Prostate gland (tissue), 2 donors: ENCODE measurements at regions not wholly inside any gene's neighbourhood (a gene's known extent, or its start where the extent isn't known, plus 50 kb on each side); places are given as distances from the start of the nearest gene placed in this dataset.

Source experiments
- DNase-seq: peaks from one replicate; pipeline ENCODE4 v3.0.0-alpha.2; 2019; ENCODE audit warnings: low spot score
- H3K27ac ChIP-seq, 2 donors: fragments of 200-600 bp; sonication (generic); 2 replicates each; pipeline ENCODE4 v1.5.1; 2017 to 2019
- H3K27me3 ChIP-seq: fragments of 200-600 bp; sonication (generic); replicated peaks from 2 replicates; pipeline ENCODE4 v1.5.1; 2019; ENCODE audit not compliant: insufficient read depth
- H3K36me3 ChIP-seq, 2 donors: fragments of 200-600 bp; sonication (generic); 1 replicate in 1 of 2; 2 replicates in 1 of 2; pipeline versions ENCODE4 v1.5.1 to v1.8.1; 2017 to 2019
- H3K4me1 ChIP-seq: fragments of 200-600 bp; sonication (generic); replicated peaks from 2 replicates; pipeline ENCODE4 v1.5.1; 2019
- H3K4me3 ChIP-seq, 2 donors: fragments of 200-600 bp; sonication (generic); 2 replicates each; pipeline ENCODE4 v1.5.1; 2017 to 2019
- H3K9me3 ChIP-seq: fragments of 200-600 bp; sonication (generic); 2 replicates; pipeline ENCODE4 v1.5.1; 2017
- POLR2A ChIP-seq: fragments of 450-650 bp; IDR thresholded peaks from one replicate; pipeline ENCODE4 v1.6.1; 2016; ENCODE audit warnings: antibody characterized with exemption, mild to moderate bottlenecking
- POLR2AphosphoS5 ChIP-seq: sonication (generic); formaldehyde crosslinking; IDR thresholded peaks from one replicate; pipeline ENCODE4 v1.6.1; 2017; ENCODE audit warnings: antibody characterized with exemption
- WGBS: methylation state at CpG from one replicate; pipeline ENCODE4 v1.1.5; 2018; 5-methylcytosine and 5-hydroxymethylcytosine counted together
- intact Hi-C: fragments of 100-400 bp; cut with DNase I; formaldehyde crosslinking; loops from one replicate; pipeline ENCODE4 v1.14.2; 2022
- TF ChIP-seq, protein P1 (sequence below), 4 experiments: fragments of 200-600 bp in 2 of 4; fragments of 450-650 bp in 2 of 4; sonication (generic) in 2 of 4; IDR thresholded peaks; 1 replicate in 3 of 4; 2 replicates in 1 of 4; pipeline ENCODE4 v1.5.1; 2016 to 2019; ENCODE audit warnings: antibody characterized with exemption in 4 of 4, mild to moderate bottlenecking in 2 of 4, moderate library complexity in 2 of 4

DNA sequence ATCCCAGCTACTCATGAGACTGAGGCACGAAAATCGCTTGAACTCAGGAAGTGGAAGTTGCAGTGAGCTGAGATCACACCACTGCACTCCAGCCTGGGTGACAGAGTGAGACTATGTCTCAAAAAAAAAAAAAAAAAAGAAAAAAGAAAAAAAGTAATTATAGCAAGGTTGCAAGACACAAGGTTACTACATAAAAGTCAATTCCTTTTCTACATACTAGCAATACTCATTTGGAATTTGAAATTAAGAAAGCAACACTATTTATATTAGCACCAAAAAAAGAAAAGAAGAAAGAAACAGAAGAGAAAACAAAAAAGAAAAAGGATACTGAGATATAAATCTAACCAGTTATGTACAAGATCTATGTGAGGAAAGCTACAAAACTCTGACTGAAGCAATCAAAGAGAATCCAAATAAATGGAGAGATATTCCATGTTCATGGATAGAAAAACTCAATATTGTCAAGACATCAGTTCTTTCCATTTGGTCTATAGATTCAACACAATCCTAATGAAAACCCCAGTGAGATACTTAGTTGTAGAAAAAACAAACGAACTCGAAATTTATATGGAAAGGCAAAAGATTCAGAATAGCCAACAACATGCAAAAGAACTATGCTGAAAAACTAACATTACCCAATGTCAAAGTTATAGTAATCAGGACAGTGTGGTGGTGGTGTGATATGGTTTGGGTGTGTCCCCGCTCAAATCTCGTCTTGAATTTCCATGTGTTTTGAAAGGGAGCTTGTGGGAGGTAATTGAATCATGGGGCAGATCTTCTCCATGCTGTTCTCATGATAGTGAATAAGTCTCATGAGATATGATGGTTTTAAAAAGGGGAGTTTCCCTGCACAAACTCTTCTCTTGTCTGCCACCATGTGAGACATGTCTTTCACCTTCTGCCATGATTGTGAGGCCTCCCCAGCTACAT, 73.3 kb downstream of the GPX5 start:
- WGBS: 90% methylated on average over 6 of the region's 6 CpGs

DNA sequence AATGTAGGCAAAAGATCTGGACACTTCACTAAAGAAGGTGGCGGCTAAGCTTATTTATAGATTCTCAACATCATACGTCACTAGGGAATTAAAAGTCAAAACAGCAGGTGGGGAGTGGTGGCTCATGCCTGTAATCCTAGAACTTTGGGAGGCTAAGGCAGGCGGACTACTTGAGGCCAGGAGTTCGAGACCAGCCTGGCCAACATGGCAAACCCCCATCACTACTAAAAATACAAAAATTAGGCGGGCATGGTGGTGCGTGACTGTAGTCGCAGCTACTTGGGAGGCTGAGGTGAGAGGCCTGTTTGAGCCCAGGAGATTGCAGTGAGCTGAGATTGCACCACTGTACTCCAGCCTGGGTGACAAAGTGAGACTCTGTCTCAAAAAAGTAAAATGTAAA, 74.6 kb downstream of the GPX5 start:
- no peaks in the 10 kb centered on the region for H3K27me3 ChIP-seq
- TF ChIP-seq POLR2A (no peak), POLR2AphosphoS5 (no peak)
- TF ChIP-seq, protein P1, sequence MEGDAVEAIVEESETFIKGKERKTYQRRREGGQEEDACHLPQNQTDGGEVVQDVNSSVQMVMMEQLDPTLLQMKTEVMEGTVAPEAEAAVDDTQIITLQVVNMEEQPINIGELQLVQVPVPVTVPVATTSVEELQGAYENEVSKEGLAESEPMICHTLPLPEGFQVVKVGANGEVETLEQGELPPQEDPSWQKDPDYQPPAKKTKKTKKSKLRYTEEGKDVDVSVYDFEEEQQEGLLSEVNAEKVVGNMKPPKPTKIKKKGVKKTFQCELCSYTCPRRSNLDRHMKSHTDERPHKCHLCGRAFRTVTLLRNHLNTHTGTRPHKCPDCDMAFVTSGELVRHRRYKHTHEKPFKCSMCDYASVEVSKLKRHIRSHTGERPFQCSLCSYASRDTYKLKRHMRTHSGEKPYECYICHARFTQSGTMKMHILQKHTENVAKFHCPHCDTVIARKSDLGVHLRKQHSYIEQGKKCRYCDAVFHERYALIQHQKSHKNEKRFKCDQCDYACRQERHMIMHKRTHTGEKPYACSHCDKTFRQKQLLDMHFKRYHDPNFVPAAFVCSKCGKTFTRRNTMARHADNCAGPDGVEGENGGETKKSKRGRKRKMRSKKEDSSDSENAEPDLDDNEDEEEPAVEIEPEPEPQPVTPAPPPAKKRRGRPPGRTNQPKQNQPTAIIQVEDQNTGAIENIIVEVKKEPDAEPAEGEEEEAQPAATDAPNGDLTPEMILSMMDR (IDR thresholded peaks at IDR 0.05): no peak
- H3K4me1 ChIP-seq: no peaks in the 10 kb centered on the region
- H3K4me3 ChIP-seq: no peak overlapping the region
- WGBS: 87% methylated on average over 7 of the region's 7 CpGs
- no peak overlapping the region for H3K27ac ChIP-seq
- intact Hi-C loops: no loop called here
- no peaks in the 10 kb centered on the region for H3K36me3 ChIP-seq
- H3K9me3 ChIP-seq: no peaks in the 10 kb centered on the region
- DNase-seq: no peak

More for the DNA sequence above, 73.3 kb downstream of the GPX5 start:
- H3K36me3 ChIP-seq: no peaks in the 10 kb centered on the region
- TF ChIP-seq, protein P1 (IDR thresholded peaks at IDR 0.05): no peak
- no peak for TF ChIP-seq POLR2AphosphoS5
- no peak for TF ChIP-seq POLR2A
- no peak overlapping the region for H3K4me3 ChIP-seq
- H3K27me3 ChIP-seq: no peaks in the 10 kb centered on the region
- intact Hi-C loops: no loop called here
- H3K4me1 ChIP-seq: no peaks in the 10 kb centered on the region
- no peak for DNase-seq
- no peak overlapping the region for H3K27ac ChIP-seq
- no peaks in the 10 kb centered on the region for H3K9me3 ChIP-seq

DNA sequence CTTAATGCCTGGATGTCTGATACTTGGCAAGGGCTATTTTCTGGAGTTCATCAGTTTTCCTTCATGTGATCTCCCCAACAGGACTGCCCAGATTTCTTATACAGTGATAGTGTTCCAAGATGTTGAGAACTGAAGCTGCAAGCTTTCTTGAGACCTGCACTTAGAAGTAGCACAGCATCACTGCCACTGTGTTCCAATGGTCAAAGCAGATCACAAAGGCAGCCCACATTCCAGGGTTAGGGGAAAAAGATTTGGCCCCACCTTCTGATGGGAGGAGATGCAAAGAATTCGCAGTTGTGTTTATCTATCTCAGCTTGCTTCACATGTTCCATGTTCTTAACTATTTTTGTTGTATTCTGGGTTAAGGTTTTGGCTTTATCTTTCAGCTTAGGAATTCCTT, 78.2 kb downstream of the GPX5 start:
- H3K27me3 ChIP-seq: peaks cover 4% of the 10 kb centered on the region
- WGBS: 18% methylated on average over 1 of the region's 1 CpG
- no peak for DNase-seq
- H3K9me3 ChIP-seq: no peaks in the 10 kb centered on the region
- no peak overlapping the region for H3K4me3 ChIP-seq
- intact Hi-C loops: no loop called here
- H3K27ac ChIP-seq: no peak overlapping the region
- no peaks in the 10 kb centered on the region for H3K4me1 ChIP-seq
- H3K36me3 ChIP-seq: no peaks in the 10 kb centered on the region
- no peak for TF ChIP-seq POLR2AphosphoS5
- TF ChIP-seq, protein P1 (IDR thresholded peaks at IDR 0.05): no peak
- no peak for TF ChIP-seq POLR2A

DNA sequence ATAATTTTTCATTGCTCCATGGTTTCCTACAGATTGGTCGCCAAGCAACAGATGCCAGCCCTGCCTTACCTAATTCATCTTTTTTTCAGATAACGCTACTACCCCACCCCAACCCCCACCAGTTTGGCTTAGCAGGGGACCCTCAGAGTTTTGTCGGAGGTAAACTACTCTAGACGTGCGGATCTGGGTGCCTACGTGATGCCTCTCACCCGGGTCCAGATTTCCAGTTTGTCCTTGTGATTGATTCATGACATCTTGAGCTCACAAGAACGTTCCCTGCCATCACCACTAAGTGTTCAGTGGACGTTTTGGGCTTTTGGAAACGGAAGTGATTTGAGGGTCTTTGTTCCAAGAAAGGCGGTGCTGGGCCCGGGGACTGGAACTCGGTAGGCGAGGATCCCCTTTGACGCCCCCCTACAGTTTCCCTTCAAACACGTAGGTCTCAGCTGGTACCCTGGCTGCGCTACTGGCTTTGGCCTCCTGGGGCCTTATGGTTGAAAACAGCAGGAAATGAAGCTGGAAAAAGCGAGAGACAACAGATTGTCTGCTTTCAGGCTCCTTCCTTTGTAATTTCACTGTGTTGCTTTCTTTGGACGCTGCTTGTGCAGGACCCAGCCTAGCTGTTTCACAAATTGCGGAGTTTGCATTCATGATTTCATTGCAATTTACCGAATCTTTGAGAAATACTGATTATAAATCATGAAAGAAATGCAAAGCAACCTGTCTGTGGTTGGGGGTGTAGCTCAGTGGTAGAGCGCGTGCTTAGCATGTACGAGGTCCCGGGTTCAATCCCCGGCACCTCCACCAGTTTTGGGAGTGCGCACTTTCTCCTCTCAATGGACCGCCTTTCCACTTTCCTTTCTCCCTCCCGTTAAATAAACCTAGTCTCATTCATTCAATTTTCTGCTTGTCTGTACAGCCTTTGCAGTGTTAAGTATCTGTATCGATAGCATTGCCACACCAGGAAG, 81.0 kb downstream of the GPX5 start:
- Histone ChIP-seq H3K36me3 (no peaks in the 10 kb centered on the region), H3K4me3 (no peak overlapping the region), H3K27me3 (peaks cover 4% of the 10 kb centered on the region), H3K27ac (no peak overlapping the region), H3K9me3 (no peaks in the 10 kb centered on the region), H3K4me1 (no peaks in the 10 kb centered on the region)
- intact Hi-C loops: no loop called here
- 12% methylated on average over 30 of the region's 30 CpGs for WGBS
- DNase-seq: no peak
- no peak for TF ChIP-seq POLR2A
- TF ChIP-seq POLR2AphosphoS5: no peak
- TF ChIP-seq, protein P1 (IDR thresholded peaks at IDR 0.05): no peak
